GM12878 (cell line): ENCODE measurements at regions not wholly inside any gene's neighbourhood (a gene's known extent, or its start where the extent isn't known, plus 50 kb on each side); places are given as distances from the start of the nearest gene placed in this dataset.

Experiments used
- ATAC-seq: fragments of 200-7000 bp; cut with Tn5 transposase; 3 replicates; pipeline ENCODE4 v1.9.1; 2020; ENCODE audit warnings: mild to moderate bottlenecking, moderate library complexity
- BruUV-seq: library from RNA; stranded (reverse); fragments of 400-500 nt; replicated peaks from 2 replicates; lab custom pipeline; 2021; lab: Mats Ljungman, UMichigan
- CTCF ChIA-PET: fragments of 300-600 bp; sonication (Branson Sonifier 250); formaldehyde crosslinking; extraction: SDS; loops from one replicate; lab custom pipeline; 2021; ENCODE audit warnings: inconsistent platforms; lab: Yijun Ruan, JAX
- POLR2A ChIA-PET: fragments of 350-600 bp; formaldehyde crosslinking; extraction: SDS; loops from one replicate; lab custom pipeline; 2021; ENCODE audit warnings: inconsistent platforms; lab: Charles Lee
- RAD21 ChIA-PET: fragments of 300-600 bp; sonication (Branson Sonifier 250); formaldehyde crosslinking; loops from one replicate; lab custom pipeline; 2023; ENCODE audit warnings: antibody characterized with exemption; ENCODE audit not compliant: unreplicated experiment; lab: Charles Lee
- SMC1A ChIA-PET: fragments of 300-600 bp; sonication (Branson Sonifier 250); formaldehyde crosslinking; loops from one replicate; lab custom pipeline; 2023; ENCODE audit not compliant: unreplicated experiment, uncharacterized antibody; lab: Charles Lee
- DNase-seq: peaks from one replicate; pipeline ENCODE4 v3.0.0-alpha.2; 2011; ENCODE audit warnings: low read depth, low spot score
- FAIRE-seq: peaks from 3 replicates; lab custom pipeline; 2011; peaks lifted over from hg19 to GRCh38; lab: Jason Lieb, UNC
- H2AFZ ChIP-seq: 2 replicates; pipeline ENCODE4 v1.6.0; 2011; ENCODE audit warnings: low read depth, low read length, control low read depth; ENCODE audit not compliant: control insufficient read depth
- H3K27ac ChIP-seq: 2 replicates; pipeline ENCODE4 v1.5.1; 2011; ENCODE audit warnings: control low read depth; ENCODE audit not compliant: control insufficient read depth, insufficient read depth
- H3K27me3 ChIP-seq, 2 experiments: replicated peaks in 1 of 2; 2 replicates each; pipeline versions ENCODE4 v1.6.0 to v1.6.1; 2011; ENCODE audit warnings: low read length in 1 of 2; ENCODE audit not compliant: control insufficient read depth in 2 of 2, insufficient read depth in 2 of 2
- H3K36me3 ChIP-seq, 2 experiments: 2 replicates each; pipeline ENCODE4 v1.5.1; 2011; ENCODE audit warnings: low read length in 1 of 2; ENCODE audit not compliant: control insufficient read depth in 2 of 2, insufficient read depth in 2 of 2
- H3K4me1 ChIP-seq: 2 replicates; pipeline ENCODE4 v1.6.1; 2011; ENCODE audit warnings: mild to moderate bottlenecking, low read length, moderate library complexity, mixed read lengths; ENCODE audit not compliant: control insufficient read depth, insufficient read depth
- H3K4me2 ChIP-seq: 2 replicates; pipeline ENCODE4 v1.6.0; 2011; ENCODE audit warnings: control low read depth; ENCODE audit not compliant: control insufficient read depth, insufficient read depth
- H3K4me3 ChIP-seq: fragments of 200-600 bp; sonication (generic); 2 replicates; pipeline ENCODE4 v1.5.1; 2016
- H3K79me2 ChIP-seq: 2 replicates; pipeline ENCODE4 v1.6.0; 2011; ENCODE audit warnings: low read length; ENCODE audit not compliant: control insufficient read depth, insufficient read depth
- H3K9ac ChIP-seq: 2 replicates; pipeline ENCODE4 v1.8.0; 2011; ENCODE audit warnings: low read length, control low read depth, mixed read lengths; ENCODE audit not compliant: control insufficient read depth, insufficient read depth
- H3K9me3 ChIP-seq: replicated peaks from 3 replicates; pipeline ENCODE4 v1.5.1; 2011; ENCODE audit warnings: mild to moderate bottlenecking, low read length; ENCODE audit not compliant: control insufficient read depth, insufficient read depth
- H4K20me1 ChIP-seq: 2 replicates; pipeline ENCODE4 v1.6.0; 2011; ENCODE audit not compliant: control insufficient read depth, insufficient read depth
- ATF7 ChIP-seq: fragments of 450-650 bp; IDR thresholded peaks from 2 replicates; pipeline ENCODE4 v1.6.1; 2016; ENCODE audit warnings: low read depth, mild to moderate bottlenecking
- CBFB ChIP-seq: IDR thresholded peaks from 2 replicates; pipeline ENCODE4 v1.6.1; 2016; ENCODE audit warnings: antibody characterized with exemption, low read depth
- CBX3 ChIP-seq: fragments of 200-600 bp; sonication (generic); IDR thresholded peaks from 2 replicates; pipeline ENCODE4 v1.6.1; 2016; ENCODE audit warnings: low read depth, borderline replicate concordance
- CTCF ChIP-seq, 3 experiments: IDR thresholded peaks in 2 of 3; conservative IDR thresholded peaks in 1 of 3; 2 replicates each; pipeline ENCODE4 v1.5.1; 2011; ENCODE audit warnings: low read depth in 3 of 3, low read length in 3 of 3, mild to moderate bottlenecking in 3 of 3, control low read depth in 2 of 3, moderate library complexity in 2 of 3, inconsistent platforms in 1 of 3, mixed read lengths in 1 of 3; ENCODE audit not compliant: control insufficient read depth in 2 of 3, insufficient read depth in 1 of 3; ENCODE audit errors: extremely low read depth in 1 of 3
- FOS ChIP-seq: IDR thresholded peaks from 3 replicates; pipeline ENCODE4 v1.6.1; 2011; ENCODE audit warnings: borderline replicate concordance; ENCODE audit not compliant: insufficient read length; ENCODE audit errors: extremely low read depth
- GATAD2B ChIP-seq: fragments of 450-650 bp; conservative IDR thresholded peaks from 2 replicates; pipeline ENCODE4 v1.6.1; 2017; ENCODE audit warnings: low read depth, mild to moderate bottlenecking, moderate library complexity
- HCFC1 ChIP-seq: fragments of 150-350 bp; IDR thresholded peaks from 2 replicates; pipeline ENCODE4 v1.6.1; 2014; ENCODE audit warnings: low read length
- POLR2A ChIP-seq: IDR thresholded peaks from 2 replicates; pipeline ENCODE4 v1.6.1; 2011; ENCODE audit warnings: low read depth, mild to moderate bottlenecking, low read length
- RUNX3 ChIP-seq: IDR thresholded peaks from 2 replicates; pipeline ENCODE4 v1.6.1; 2012; ENCODE audit warnings: low read length, inconsistent platforms
- SREBF2 ChIP-seq: IDR thresholded peaks from 2 replicates; pipeline ENCODE4 v1.6.1; 2012; ENCODE audit warnings: mild to moderate bottlenecking, low read length
- SRF ChIP-seq, 2 experiments: IDR thresholded peaks; 2 replicates each; pipeline ENCODE4 v1.6.1; 2011; ENCODE audit warnings: low read depth in 2 of 2, low read length in 2 of 2, mild to moderate bottlenecking in 1 of 2, moderate library complexity in 1 of 2
- TAF1 ChIP-seq: IDR thresholded peaks from 2 replicates; pipeline ENCODE4 v1.6.1; 2011; ENCODE audit warnings: mild to moderate bottlenecking, low read depth, low read length, borderline replicate concordance
- YBX1 ChIP-seq: fragments of 450-650 bp; IDR thresholded peaks from 2 replicates; pipeline ENCODE4 v1.6.1; 2016; ENCODE audit warnings: antibody characterized with exemption
- ZSCAN29 ChIP-seq: fragments of 450-650 bp; IDR thresholded peaks from 2 replicates; pipeline ENCODE4 v1.6.1; 2017; ENCODE audit warnings: mild to moderate bottlenecking, moderate library complexity
- in situ Hi-C: fragments of 300-500 bp; cut with MboI; formaldehyde crosslinking; loops from 9 replicates; pipeline ENCODE4 v1.14.3; 2018; ENCODE audit warnings: mixed read lengths
- intact Hi-C: fragments of 100-400 bp; cut with micrococcal nuclease; formaldehyde crosslinking; loops from one replicate; pipeline ENCODE4 v1.14.2; 2022; ENCODE audit not compliant: unreplicated experiment
- TF ChIP-seq, protein P1 (sequence below): IDR thresholded peaks from 2 replicates; pipeline ENCODE4 v1.6.1; 2012; ENCODE audit warnings: low read length, inconsistent platforms
- TF ChIP-seq, protein P2 (sequence below): fragments of 450-650 bp; IDR thresholded peaks from 2 replicates; pipeline ENCODE4 v1.6.1; 2017; ENCODE audit warnings: borderline replicate concordance
- TF ChIP-seq, protein P3 (sequence below): IDR thresholded peaks from 2 replicates; pipeline ENCODE4 v1.6.1; 2011; ENCODE audit warnings: low read depth, low read length, improper control_type of control experiment, borderline replicate concordance

DNA sequence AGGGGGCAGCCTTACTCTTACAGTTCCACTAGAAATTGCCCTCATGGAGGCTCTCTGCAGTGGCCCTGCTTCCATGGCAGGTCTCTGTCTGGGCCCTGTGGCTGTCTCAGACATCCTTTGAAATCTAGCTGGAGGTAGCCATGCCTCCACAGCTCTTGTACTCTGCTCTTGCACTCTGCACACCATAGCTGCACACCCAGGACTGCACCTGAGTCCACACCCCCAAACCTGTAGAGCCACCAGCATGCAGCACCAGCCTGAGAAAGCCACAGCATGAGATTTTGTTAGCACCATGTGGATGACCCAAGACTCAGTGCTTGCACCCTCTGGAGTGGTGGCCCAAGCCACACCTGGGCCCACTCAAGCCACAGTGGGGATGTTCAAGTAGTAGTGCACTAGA lies 376.2 kb upstream of the RND3 start:
- intact Hi-C loops (no loop called here), in situ Hi-C loops (no loop called here)
- H3K9ac ChIP-seq, result no peak overlapping the region
- ChIA-PET POLR2A (no interaction called here), CTCF (no interaction called here), RAD21 (no interaction called here), SMC1A (no interaction called here)
- TF ChIP-seq, protein P1, sequence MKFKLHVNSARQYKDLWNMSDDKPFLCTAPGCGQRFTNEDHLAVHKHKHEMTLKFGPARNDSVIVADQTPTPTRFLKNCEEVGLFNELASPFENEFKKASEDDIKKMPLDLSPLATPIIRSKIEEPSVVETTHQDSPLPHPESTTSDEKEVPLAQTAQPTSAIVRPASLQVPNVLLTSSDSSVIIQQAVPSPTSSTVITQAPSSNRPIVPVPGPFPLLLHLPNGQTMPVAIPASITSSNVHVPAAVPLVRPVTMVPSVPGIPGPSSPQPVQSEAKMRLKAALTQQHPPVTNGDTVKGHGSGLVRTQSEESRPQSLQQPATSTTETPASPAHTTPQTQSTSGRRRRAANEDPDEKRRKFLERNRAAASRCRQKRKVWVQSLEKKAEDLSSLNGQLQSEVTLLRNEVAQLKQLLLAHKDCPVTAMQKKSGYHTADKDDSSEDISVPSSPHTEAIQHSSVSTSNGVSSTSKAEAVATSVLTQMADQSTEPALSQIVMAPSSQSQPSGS, result no peak
- TF ChIP-seq CBFB, result no peak
- no peak for TF ChIP-seq YBX1
- TF ChIP-seq, protein P2, sequence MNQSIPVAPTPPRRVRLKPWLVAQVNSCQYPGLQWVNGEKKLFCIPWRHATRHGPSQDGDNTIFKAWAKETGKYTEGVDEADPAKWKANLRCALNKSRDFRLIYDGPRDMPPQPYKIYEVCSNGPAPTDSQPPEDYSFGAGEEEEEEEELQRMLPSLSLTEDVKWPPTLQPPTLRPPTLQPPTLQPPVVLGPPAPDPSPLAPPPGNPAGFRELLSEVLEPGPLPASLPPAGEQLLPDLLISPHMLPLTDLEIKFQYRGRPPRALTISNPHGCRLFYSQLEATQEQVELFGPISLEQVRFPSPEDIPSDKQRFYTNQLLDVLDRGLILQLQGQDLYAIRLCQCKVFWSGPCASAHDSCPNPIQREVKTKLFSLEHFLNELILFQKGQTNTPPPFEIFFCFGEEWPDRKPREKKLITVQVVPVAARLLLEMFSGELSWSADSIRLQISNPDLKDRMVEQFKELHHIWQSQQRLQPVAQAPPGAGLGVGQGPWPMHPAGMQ, result no peak
- no peak for TF ChIP-seq ZSCAN29
- TF ChIP-seq, protein P3, sequence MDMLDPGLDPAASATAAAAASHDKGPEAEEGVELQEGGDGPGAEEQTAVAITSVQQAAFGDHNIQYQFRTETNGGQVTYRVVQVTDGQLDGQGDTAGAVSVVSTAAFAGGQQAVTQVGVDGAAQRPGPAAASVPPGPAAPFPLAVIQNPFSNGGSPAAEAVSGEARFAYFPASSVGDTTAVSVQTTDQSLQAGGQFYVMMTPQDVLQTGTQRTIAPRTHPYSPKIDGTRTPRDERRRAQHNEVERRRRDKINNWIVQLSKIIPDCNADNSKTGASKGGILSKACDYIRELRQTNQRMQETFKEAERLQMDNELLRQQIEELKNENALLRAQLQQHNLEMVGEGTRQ, result no peak
- TF ChIP-seq TAF1, result no peak
- no peak for TF ChIP-seq ATF7
- no peak for TF ChIP-seq SRF (IDR thresholded peaks at IDR 0.05; ENCODE audit: low read depth in 2 of 2, low read length in 2 of 2)
- no peak for TF ChIP-seq CTCF (IDR thresholded peaks at IDR 0.05 in 2 of 3, conservative IDR thresholded peaks at IDR 0.05 in 1 of 3; ENCODE audit: control insufficient read depth in 2 of 3, extremely low read depth in 1 of 3, insufficient read depth in 1 of 3, low read depth in 3 of 3, low read length in 3 of 3)
- no peak for TF ChIP-seq FOS
- no peak for TF ChIP-seq POLR2A
- TF ChIP-seq RUNX3, result no peak
- no peak for TF ChIP-seq CBX3
- TF ChIP-seq GATAD2B, result no peak
- no peak for TF ChIP-seq SREBF2
- TF ChIP-seq HCFC1, result no peak
- H2AFZ ChIP-seq, result no peak overlapping the region
- no peak overlapping the region for H3K4me2 ChIP-seq
- H3K4me3 ChIP-seq, result no peak overlapping the region
- ATAC-seq (no peak), FAIRE-seq (no peak), DNase-seq (no peak)
- no peaks in the 10 kb centered on the region for H3K79me2 ChIP-seq
- H3K36me3 ChIP-seq, result no peaks in the 10 kb centered on the region
- H3K27ac ChIP-seq, result no peak overlapping the region
- no peaks in the 10 kb centered on the region for H3K9me3 ChIP-seq
- no peaks in the 10 kb centered on the region for H4K20me1 ChIP-seq
- H3K4me1 ChIP-seq, result no peaks in the 10 kb centered on the region
- BruUV-seq, result no TSS peak
- no peaks in the 10 kb centered on the region for H3K27me3 ChIP-seq
